GM23338 (cell line): ENCODE measurements at regions not wholly inside any gene's neighbourhood (a gene's known extent, or its start where the extent isn't known, plus 50 kb on each side); places are given as distances from the start of the nearest gene placed in this dataset.

ENCODE experiments used
- CTCF ChIP-seq, 2 experiments: fragments of 200-600 bp in 1 of 2; sonication (generic) in 1 of 2; conservative IDR thresholded peaks; 2 replicates each; pipeline versions ENCODE4 v1.5.1 to v1.6.1; 2016 to 2017; ENCODE audit warnings: antibody characterized with exemption in 2 of 2, low read depth in 2 of 2, mild to moderate bottlenecking in 2 of 2, moderate library complexity in 1 of 2
- EZH2 ChIP-seq: fragments of 200-600 bp; sonication (generic); IDR thresholded peaks from one replicate; pipeline ENCODE4 v1.8.0; 2017; ENCODE audit warnings: antibody characterized with exemption, mild to moderate bottlenecking, low read depth; ENCODE audit not compliant: unreplicated experiment
- NANOG ChIP-seq: IDR thresholded peaks from 2 replicates; pipeline ENCODE4 v1.6.1; 2016; ENCODE audit warnings: antibody characterized with exemption, borderline replicate concordance
- POLR2AphosphoS5 ChIP-seq: IDR thresholded peaks from 2 replicates; pipeline ENCODE4 v1.6.1; 2016; ENCODE audit warnings: antibody characterized with exemption, low read depth
- ZNF331 ChIP-seq: fragments of 250-450 bp; sonication (Bioruptor Pico); IDR thresholded peaks from 2 replicates; pipeline ENCODE4 v1.5.0; 2020; ENCODE audit warnings: low read depth, mild to moderate bottlenecking, moderate library complexity

DNA sequence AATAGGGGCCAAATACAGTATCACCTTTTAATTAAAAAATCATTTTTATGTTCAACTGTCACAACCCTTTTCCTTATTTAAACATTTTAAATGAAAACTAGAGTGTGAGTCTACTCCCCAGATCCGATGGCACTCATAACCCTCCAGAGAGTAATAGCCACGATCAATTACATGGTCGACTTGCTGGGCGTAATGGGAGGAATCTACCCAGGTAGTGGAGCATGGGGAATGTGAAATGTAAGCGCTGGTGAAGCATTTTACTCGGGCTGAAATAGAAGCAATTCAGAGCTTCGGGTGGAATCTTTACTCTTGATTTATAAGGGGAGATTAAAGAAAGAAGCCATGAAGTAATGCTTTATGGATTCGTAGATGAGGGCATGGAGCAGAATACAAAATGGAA, 321.9 kb downstream of the ACTR3B start:
- TF ChIP-seq EZH2: no peak
- no peak for TF ChIP-seq POLR2AphosphoS5
- no peak for TF ChIP-seq CTCF (conservative IDR thresholded peaks at IDR 0.05; ENCODE audit: low read depth in 2 of 2)
- TF ChIP-seq ZNF331 (CRISPR knock-in tag): no peak
- no peak for TF ChIP-seq NANOG
